ENCODE measurements at regions not wholly inside any gene's neighbourhood (a gene's known extent, or its start where the extent isn't known, plus 50 kb on each side); places are given as distances from the start of the nearest gene placed in this dataset.

DNA sequence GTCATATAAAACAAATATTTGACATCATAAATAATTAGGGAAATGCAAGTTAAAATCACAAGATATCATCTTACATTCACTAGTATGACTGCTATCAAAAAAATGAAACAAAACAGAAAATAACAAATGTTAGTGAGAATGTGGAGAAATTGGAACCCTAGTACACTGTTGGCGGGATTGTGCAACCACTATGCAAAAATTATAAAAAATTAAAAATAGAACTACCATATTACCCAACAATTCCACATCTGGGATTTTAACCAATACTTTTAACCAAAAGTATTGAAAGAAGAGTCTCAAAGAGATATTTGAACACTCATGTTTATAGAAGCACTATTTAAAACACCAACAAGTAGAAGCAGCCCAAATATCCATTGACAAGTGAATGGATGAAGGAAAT is 797.2 kb upstream of the ADAMTS5 start:
- DNase-seq (no peak), ATAC-seq (ENCODE audit: low read depth) (no peak)
- Histone ChIP-seq H3K27ac (ENCODE audit: low read length in 2 of 2) (no peak overlapping the region), H3K27me3 (replicated peaks in 1 of 4; ENCODE audit: control extremely low read depth in 1 of 4, control insufficient read depth in 3 of 4, insufficient read depth in 4 of 4, low read length in 3 of 4) (no peaks in the 10 kb centered on the region), H3K36me3 (replicated peaks in 1 of 2; ENCODE audit: control extremely low read depth in 1 of 2, control insufficient read depth in 1 of 2, extremely low read depth in 1 of 2, insufficient read depth in 2 of 2, low read length in 1 of 2) (no peaks in the 10 kb centered on the region), H4K20me1 (ENCODE audit: control insufficient read depth, insufficient read depth, low read length, poor library complexity, severe bottlenecking) (no peaks in the 10 kb centered on the region), H3K4me2 (replicated peaks; ENCODE audit: low read depth, low read length, poor library complexity, severe bottlenecking) (no peak overlapping the region), H3K9me3 (ENCODE audit: control extremely low read depth in 1 of 3, control insufficient read depth in 2 of 3, insufficient read depth in 1 of 3, low read length in 2 of 3) (peaks cover 0 to 7% (median 0%) of the 10 kb centered on the region in 3 donors), H3K9ac (ENCODE audit: low read length) (no peak overlapping the region), H3K4me1 (ENCODE audit: control insufficient read depth in 2 of 2, insufficient read depth in 2 of 2, low read length in 2 of 2) (no peaks in the 10 kb centered on the region), H2AFZ (ENCODE audit: insufficient read depth, low read depth, low read length, poor library complexity, severe bottlenecking) (no peak overlapping the region), H3K4me3 (ENCODE audit: control extremely low read depth in 1 of 5, extremely low read depth in 1 of 5, insufficient read depth in 1 of 5, low read depth in 2 of 5, low read length in 4 of 5) (no peak overlapping the region), H3K79me2 (ENCODE audit: control insufficient read depth, insufficient read depth, low read length) (no peaks in the 10 kb centered on the region)
- ChIA-PET POLR2A (no interaction called here), CTCF (no interaction called here)
- Mint-ChIP-seq H3K9me3 (ENCODE audit: insufficient read depth) (peaks cover 3% of the 10 kb centered on the region), H3K4me1 (no peaks in the 10 kb centered on the region), H3K27ac (no peak overlapping the region), H3K4me3 (no peak overlapping the region), H3K27me3 (no peaks in the 10 kb centered on the region)
- WGBS (ENCODE audit: insufficient coverage) = no CpG with 5 or more reads among the region's 1 CpG
- intact Hi-C loops (cut with micrococcal nuclease) = no loop called here
- TF ChIP-seq EZH2 (IDR thresholded peaks at IDR 0.05; ENCODE audit: borderline replicate concordance, insufficient read depth, low read depth, low read length, poor library complexity, severe bottlenecking) = no peak
- TF ChIP-seq, protein P1, sequence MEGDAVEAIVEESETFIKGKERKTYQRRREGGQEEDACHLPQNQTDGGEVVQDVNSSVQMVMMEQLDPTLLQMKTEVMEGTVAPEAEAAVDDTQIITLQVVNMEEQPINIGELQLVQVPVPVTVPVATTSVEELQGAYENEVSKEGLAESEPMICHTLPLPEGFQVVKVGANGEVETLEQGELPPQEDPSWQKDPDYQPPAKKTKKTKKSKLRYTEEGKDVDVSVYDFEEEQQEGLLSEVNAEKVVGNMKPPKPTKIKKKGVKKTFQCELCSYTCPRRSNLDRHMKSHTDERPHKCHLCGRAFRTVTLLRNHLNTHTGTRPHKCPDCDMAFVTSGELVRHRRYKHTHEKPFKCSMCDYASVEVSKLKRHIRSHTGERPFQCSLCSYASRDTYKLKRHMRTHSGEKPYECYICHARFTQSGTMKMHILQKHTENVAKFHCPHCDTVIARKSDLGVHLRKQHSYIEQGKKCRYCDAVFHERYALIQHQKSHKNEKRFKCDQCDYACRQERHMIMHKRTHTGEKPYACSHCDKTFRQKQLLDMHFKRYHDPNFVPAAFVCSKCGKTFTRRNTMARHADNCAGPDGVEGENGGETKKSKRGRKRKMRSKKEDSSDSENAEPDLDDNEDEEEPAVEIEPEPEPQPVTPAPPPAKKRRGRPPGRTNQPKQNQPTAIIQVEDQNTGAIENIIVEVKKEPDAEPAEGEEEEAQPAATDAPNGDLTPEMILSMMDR (IDR thresholded peaks at IDR 0.05) = no peak

DNA sequence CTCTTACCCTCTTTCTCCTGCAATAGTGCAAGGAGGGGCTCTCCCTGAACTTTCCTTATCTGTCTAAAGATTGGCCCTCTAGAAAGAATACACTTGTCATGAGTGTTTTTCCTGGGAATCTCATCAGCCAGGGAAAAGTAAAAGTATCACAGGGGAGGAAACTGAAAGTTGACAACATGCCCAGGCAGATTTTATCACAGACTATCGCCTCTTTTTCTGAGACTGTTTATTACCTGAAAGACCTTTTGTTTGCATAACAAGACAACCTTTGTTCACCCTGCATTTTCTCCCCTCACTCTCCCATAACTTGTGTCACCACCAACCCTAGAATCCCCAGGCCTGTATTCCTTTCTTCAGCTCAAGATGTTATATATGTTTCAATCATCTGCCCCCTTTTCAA is 794.7 kb upstream of the ADAMTS5 start:
- no peaks in the 10 kb centered on the region for H3K36me3 ChIP-seq (replicated peaks in 1 of 2; ENCODE audit: control extremely low read depth in 1 of 2, control insufficient read depth in 1 of 2, extremely low read depth in 1 of 2, insufficient read depth in 2 of 2, low read length in 1 of 2)
- H4K20me1 ChIP-seq (ENCODE audit: control insufficient read depth, insufficient read depth, low read length, poor library complexity, severe bottlenecking) = no peaks in the 10 kb centered on the region
- DNase-seq = no peak
- no peaks in the 10 kb centered on the region for H3K27me3 Mint-ChIP-seq
- no peaks in the 10 kb centered on the region for H3K27me3 ChIP-seq (replicated peaks in 1 of 4; ENCODE audit: control extremely low read depth in 1 of 4, control insufficient read depth in 3 of 4, insufficient read depth in 4 of 4, low read length in 3 of 4)
- H3K4me3 Mint-ChIP-seq = no peak overlapping the region
- ChIA-PET CTCF (no interaction called here), POLR2A (no interaction called here)
- peaks cover 0 to 6% (median 0%) of the 10 kb centered on the region in 3 donors for H3K9me3 ChIP-seq (ENCODE audit: control extremely low read depth in 1 of 3, control insufficient read depth in 2 of 3, insufficient read depth in 1 of 3, low read length in 2 of 3)
- no peaks in the 10 kb centered on the region for H3K4me1 Mint-ChIP-seq
- H3K4me1 ChIP-seq (ENCODE audit: control insufficient read depth in 2 of 2, insufficient read depth in 2 of 2, low read length in 2 of 2) = no peaks in the 10 kb centered on the region
- intact Hi-C loops (cut with micrococcal nuclease) = no loop called here
- H3K4me2 ChIP-seq (replicated peaks; ENCODE audit: low read depth, low read length, poor library complexity, severe bottlenecking) = no peak overlapping the region
- H3K9me3 Mint-ChIP-seq (ENCODE audit: insufficient read depth) = no peaks in the 10 kb centered on the region
- H3K9ac ChIP-seq (ENCODE audit: low read length) = no peak overlapping the region
- H2AFZ ChIP-seq (ENCODE audit: insufficient read depth, low read depth, low read length, poor library complexity, severe bottlenecking) = no peak overlapping the region
- H3K79me2 ChIP-seq (ENCODE audit: control insufficient read depth, insufficient read depth, low read length) = no peaks in the 10 kb centered on the region
- no peak overlapping the region for H3K27ac Mint-ChIP-seq
- no peak for ATAC-seq (ENCODE audit: low read depth)
- TF ChIP-seq EZH2 (IDR thresholded peaks at IDR 0.05; ENCODE audit: borderline replicate concordance, insufficient read depth, low read depth, low read length, poor library complexity, severe bottlenecking) = no peak
- TF ChIP-seq, protein P1 (IDR thresholded peaks at IDR 0.05) = no peak
- H3K27ac ChIP-seq (ENCODE audit: low read length in 2 of 2) = no peak overlapping the region
- H3K4me3 ChIP-seq (ENCODE audit: control extremely low read depth in 1 of 5, extremely low read depth in 1 of 5, insufficient read depth in 1 of 5, low read depth in 2 of 5, low read length in 4 of 5) = no peak overlapping the region
- WGBS (ENCODE audit: insufficient coverage) = 60% methylated on average over 1 of the region's 1 CpG
